ENCODE measurements at regions not wholly inside any gene's neighbourhood (a gene's known extent, or its start where the extent isn't known, plus 50 kb on each side); places are given as distances from the start of the nearest gene placed in this dataset.

- TF ChIP-seq CTCF (conservative IDR thresholded peaks at IDR 0.05; ENCODE audit: low read depth, low read length) (no peak), CEBPB (IDR thresholded peaks at IDR 0.05; ENCODE audit: low read depth, low read length) (no peak), USF2 (IDR thresholded peaks at IDR 0.05; ENCODE audit: low read depth, low read length) (no peak), RAD21 (IDR thresholded peaks at IDR 0.05; ENCODE audit: low read length) (no peak), POLR2A (IDR thresholded peaks at IDR 0.05; ENCODE audit: low read depth, low read length) (no peak), ELK1 (IDR thresholded peaks at IDR 0.05; ENCODE audit: borderline replicate concordance, low read depth, low read length) (no peak)
These were observed 237.6 kb upstream of the PTER start for GRCh38 chr10:16199216-16199615.

Measured in IMR-90 (cell line).